Spleen (tissue), 11 donors: ENCODE measurements at regions not wholly inside any gene's neighbourhood (a gene's known extent, or its start where the extent isn't known, plus 50 kb on each side); places are given as distances from the start of the nearest gene placed in this dataset.

ENCODE experiments used
- DNase-seq: peaks from one replicate; pipeline ENCODE4 v3.0.0-alpha.2; 2020
- H3K27ac ChIP-seq, 8 donors: fragments of 200-600 bp; sonication (generic) in 7 of 8; 1 replicate in 4 of 8; 2 replicates in 4 of 8; pipeline versions ENCODE4 v1.5.0 to v1.8.0; 2016 to 2021; ENCODE audit warnings: inconsistent platforms in 4 of 8, mild to moderate bottlenecking in 4 of 8, moderate library complexity in 1 of 8
- H3K27me3 ChIP-seq, 7 donors: fragments of 200-600 bp; sonication (generic) in 6 of 7; replicated peaks in 1 of 7; 1 replicate in 4 of 7; 2 replicates in 3 of 7; pipeline versions ENCODE4 v1.5.0 to v1.8.0; 2016 to 2021; ENCODE audit warnings: inconsistent platforms in 3 of 7, mild to moderate bottlenecking in 1 of 7
- H3K36me3 ChIP-seq, 6 donors: fragments of 200-600 bp; sonication (generic) in 5 of 6; 1 replicate in 4 of 6; 2 replicates in 2 of 6; pipeline versions ENCODE4 v1.5.0 to v1.8.0; 2016 to 2021; ENCODE audit warnings: inconsistent platforms in 2 of 6
- H3K4me1 ChIP-seq, 6 donors: fragments of 200-600 bp; sonication (generic) in 5 of 6; 1 replicate in 3 of 6; 2 replicates in 3 of 6; pipeline versions ENCODE4 v1.5.0 to v1.8.0; 2016 to 2021; ENCODE audit warnings: inconsistent platforms in 3 of 6
- H3K4me3 ChIP-seq, 8 donors: fragments of 200-600 bp; sonication (generic) in 7 of 8; 1 replicate in 4 of 8; 2 replicates in 4 of 8; pipeline versions ENCODE4 v1.5.0 to v1.8.0; 2016 to 2021; ENCODE audit warnings: inconsistent platforms in 4 of 8, mild to moderate bottlenecking in 4 of 8, moderate library complexity in 2 of 8
- H3K9me3 ChIP-seq, 8 donors: fragments of 200-600 bp; sonication (generic) in 7 of 8; 1 replicate in 4 of 8; 2 replicates in 4 of 8; pipeline versions ENCODE4 v1.5.0 to v1.8.0; 2016 to 2021; ENCODE audit warnings: inconsistent platforms in 4 of 8
- POLR2A ChIP-seq, 3 donors: fragments of 450-650 bp; IDR thresholded peaks; one replicate each; pipeline ENCODE4 v1.5.1; 2017; ENCODE audit warnings: antibody characterized with exemption in 3 of 3, mild to moderate bottlenecking in 1 of 3
- POLR2AphosphoS5 ChIP-seq, 3 donors: sonication (generic); formaldehyde crosslinking; IDR thresholded peaks; one replicate each; pipeline ENCODE4 v1.5.1; 2017; ENCODE audit warnings: antibody characterized with exemption in 3 of 3
- WGBS, 5 donors: extraction: QIAGEN DNeasy Blood & Tissue Kit in 3 of 5; methylation state at CpG; one replicate each; pipeline versions ENCODE4 v1.1.5 to v1.1.7; 2013 to 2018; 5-methylcytosine and 5-hydroxymethylcytosine counted together
- intact Hi-C: fragments of 100-400 bp; cut with DNase I; formaldehyde crosslinking; loops from one replicate; pipeline ENCODE4 v1.15.0; 2023; ENCODE audit warnings: low total_unique reads
- TF ChIP-seq, protein P1 (sequence below), 11 experiments: fragments of 200-600 bp in 7 of 11; fragments of 450-650 bp in 4 of 11; sonication (generic) in 4 of 11; IDR thresholded peaks in 8 of 11; conservative IDR thresholded peaks in 3 of 11; 1 replicate in 7 of 11; 2 replicates in 4 of 11; pipeline versions ENCODE4 v1.4.0 to v1.8.0; 2016 to 2021; ENCODE audit warnings: antibody characterized with exemption in 11 of 11, inconsistent platforms in 4 of 11, mild to moderate bottlenecking in 1 of 11
- donor health status: healthy with polysubstance abuse.
- donor health status: DM: no; HTN: no; CAD: no; lungs with moderate emphysema.
- donor health status: DM: no; HTN: no; CAD: no.
- donor health status: Bipolar disorder and iron deficiency.
- donor health status: healthy.
- donor health status: DM: no; HTN: no; CAD: no.
- donor health status: DM: yes; HTN: yes; CAD: no.

DNA sequence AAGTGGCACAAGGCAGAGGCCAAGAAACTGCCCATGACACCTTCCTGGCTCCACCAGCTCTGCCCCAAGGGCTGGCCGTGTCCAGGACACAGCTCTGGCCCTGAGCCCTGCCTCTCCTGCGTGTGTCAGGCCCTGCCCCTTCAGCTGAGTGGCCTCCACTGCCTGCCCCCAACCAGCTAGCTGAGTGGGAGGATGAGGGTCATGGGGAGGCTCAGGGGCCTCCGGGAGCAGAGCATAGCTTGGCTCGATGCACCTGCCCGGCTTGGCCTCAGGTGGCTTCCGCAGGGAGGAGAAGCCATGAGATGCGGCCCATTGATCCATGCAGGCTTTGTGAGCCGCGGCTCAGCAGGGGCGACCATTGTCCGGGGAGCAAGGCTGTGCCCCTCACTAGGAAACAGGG, 108.7 kb upstream of the TTC34 start:
- Histone ChIP-seq H3K4me1 (peaks cover 0 to 12% (median 0%) of the 10 kb centered on the region in 6 donors), H3K27ac (no peak overlapping the region), H3K4me3 (no peak overlapping the region), H3K9me3 (no peaks in the 10 kb centered on the region), H3K27me3 (peaks cover 0 to 34% (median 0%) of the 10 kb centered on the region in 7 donors), H3K36me3 (no peaks in the 10 kb centered on the region)
- intact Hi-C loops, result no loop called here
- WGBS, 5 donors, result 80 to 91% (median 89%) methylated on average over 6 to 11 of the region's 11 CpGs
- no peak for DNase-seq
- TF ChIP-seq POLR2A (IDR thresholded peaks at IDR 0.05) (no peak), POLR2AphosphoS5 (IDR thresholded peaks at IDR 0.05) (no peak)
- TF ChIP-seq, protein P1, sequence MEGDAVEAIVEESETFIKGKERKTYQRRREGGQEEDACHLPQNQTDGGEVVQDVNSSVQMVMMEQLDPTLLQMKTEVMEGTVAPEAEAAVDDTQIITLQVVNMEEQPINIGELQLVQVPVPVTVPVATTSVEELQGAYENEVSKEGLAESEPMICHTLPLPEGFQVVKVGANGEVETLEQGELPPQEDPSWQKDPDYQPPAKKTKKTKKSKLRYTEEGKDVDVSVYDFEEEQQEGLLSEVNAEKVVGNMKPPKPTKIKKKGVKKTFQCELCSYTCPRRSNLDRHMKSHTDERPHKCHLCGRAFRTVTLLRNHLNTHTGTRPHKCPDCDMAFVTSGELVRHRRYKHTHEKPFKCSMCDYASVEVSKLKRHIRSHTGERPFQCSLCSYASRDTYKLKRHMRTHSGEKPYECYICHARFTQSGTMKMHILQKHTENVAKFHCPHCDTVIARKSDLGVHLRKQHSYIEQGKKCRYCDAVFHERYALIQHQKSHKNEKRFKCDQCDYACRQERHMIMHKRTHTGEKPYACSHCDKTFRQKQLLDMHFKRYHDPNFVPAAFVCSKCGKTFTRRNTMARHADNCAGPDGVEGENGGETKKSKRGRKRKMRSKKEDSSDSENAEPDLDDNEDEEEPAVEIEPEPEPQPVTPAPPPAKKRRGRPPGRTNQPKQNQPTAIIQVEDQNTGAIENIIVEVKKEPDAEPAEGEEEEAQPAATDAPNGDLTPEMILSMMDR (IDR thresholded peaks at IDR 0.05 in 8 of 11, conservative IDR thresholded peaks at IDR 0.05 in 3 of 11), result no peak

DNA sequence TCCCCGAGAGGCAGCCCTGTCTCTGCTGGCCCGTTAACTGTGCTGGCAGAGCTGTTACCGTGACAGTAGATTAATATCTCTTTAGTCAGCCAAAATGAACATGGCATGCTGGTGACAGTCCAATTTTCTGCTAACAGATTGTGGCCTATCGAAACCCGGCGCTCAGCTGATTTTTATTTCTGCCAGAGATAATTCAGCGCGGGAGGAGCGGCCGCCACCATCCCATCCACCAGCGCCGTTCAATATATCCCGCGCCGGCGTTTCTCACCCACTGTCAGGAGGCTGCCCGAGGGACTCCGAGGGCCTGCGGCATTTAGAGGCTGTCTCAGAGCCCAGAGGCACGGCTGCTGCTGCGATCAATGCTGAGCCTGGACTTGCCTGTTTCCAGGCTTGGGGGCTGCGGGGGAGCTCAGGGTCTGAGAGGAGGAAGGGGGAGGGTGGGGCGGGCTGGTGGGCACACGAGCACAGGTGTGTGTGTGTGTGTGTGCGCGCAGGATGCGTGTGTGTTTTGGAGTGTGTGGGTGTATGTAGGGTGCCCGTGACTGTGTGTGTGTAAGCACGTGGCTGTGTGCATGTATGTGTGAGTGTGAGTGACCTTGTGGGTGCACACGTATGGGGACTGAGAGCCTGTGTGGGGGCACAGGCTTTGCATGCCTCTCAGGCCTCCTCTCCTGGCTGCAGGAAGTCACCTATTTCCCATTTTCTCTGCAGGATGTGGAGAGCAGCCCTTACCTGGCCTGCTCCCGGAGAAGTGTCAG, 109.7 kb upstream of the ACTRT2 start:
- no peak for TF ChIP-seq POLR2AphosphoS5 (IDR thresholded peaks at IDR 0.05)
- no peaks in the 10 kb centered on the region for H3K9me3 ChIP-seq
- H3K27me3 ChIP-seq, result peaks cover 0 to 20% (median 0%) of the 10 kb centered on the region in 7 donors
- H3K4me3 ChIP-seq, result no peak overlapping the region
- 87 to 95% (median 89%) methylated on average over 31 of the region's 31 CpGs for WGBS, 5 donors
- no peak for DNase-seq
- H3K4me1 ChIP-seq, result no peaks in the 10 kb centered on the region
- H3K27ac ChIP-seq, result no peak overlapping the region
- H3K36me3 ChIP-seq, result no peaks in the 10 kb centered on the region
- intact Hi-C loops, result no loop called here

- WGBS, 5 donors, result 62 to 75% (median 66%) methylated on average over 8 to 16 of the region's 16 CpGs
- Histone ChIP-seq H3K9me3 (no peaks in the 10 kb centered on the region), H3K4me1 (no peaks in the 10 kb centered on the region), H3K27ac (no peak overlapping the region), H3K36me3 (no peaks in the 10 kb centered on the region), H3K4me3 (no peak overlapping the region), H3K27me3 (peaks cover 0 to 14% (median 0%) of the 10 kb centered on the region in 7 donors)
- DNase-seq, result no peak
- intact Hi-C loops, result no loop called here
- TF ChIP-seq POLR2A (IDR thresholded peaks at IDR 0.05) (no peak), POLR2AphosphoS5 (IDR thresholded peaks at IDR 0.05) (no peak)
- TF ChIP-seq, protein P1 (IDR thresholded peaks at IDR 0.05 in 8 of 11, conservative IDR thresholded peaks at IDR 0.05 in 3 of 11), result no peak
Observed at GRCh38 chr1:2912424-2913061, 108.7 kb upstream of the ACTRT2 start.

- no peaks in the 10 kb centered on the region for H3K4me1 ChIP-seq
- H3K4me3 ChIP-seq, result no peak overlapping the region
- no peaks in the 10 kb centered on the region for H3K36me3 ChIP-seq
- peaks cover 0 to 11% (median 0%) of the 10 kb centered on the region in 7 donors for H3K27me3 ChIP-seq
- DNase-seq, result no peak
- WGBS, 5 donors, result 86 to 95% (median 91%) methylated on average over 14 to 15 of the region's 15 CpGs
- intact Hi-C loops, result no loop called here
- no peak overlapping the region for H3K27ac ChIP-seq
- TF ChIP-seq POLR2A (IDR thresholded peaks at IDR 0.05), result no peak
- no peak for TF ChIP-seq POLR2AphosphoS5 (IDR thresholded peaks at IDR 0.05)
- TF ChIP-seq, protein P1 (IDR thresholded peaks at IDR 0.05 in 8 of 11, conservative IDR thresholded peaks at IDR 0.05 in 3 of 11), result no peak
- no peaks in the 10 kb centered on the region for H3K9me3 ChIP-seq
Observed at GRCh38 chr1:2913091-2913490, 108.2 kb upstream of the ACTRT2 start.
